GM19193 (cell line): ENCODE measurements at regions not wholly inside any gene's neighbourhood (a gene's known extent, or its start where the extent isn't known, plus 50 kb on each side); places are given as distances from the start of the nearest gene placed in this dataset.

Source experiments
- POLR2A ChIP-seq: IDR thresholded peaks from 4 replicates; pipeline ENCODE4 v1.6.1; 2011; ENCODE audit not compliant: insufficient read depth, insufficient read length; ENCODE audit errors: extremely low read depth

- TF ChIP-seq POLR2A, result no peak
These were observed 445.1 kb upstream of the ZMIZ1 start for GRCh38 chr10:78623578-78624215.

- TF ChIP-seq POLR2A, result no peak
These were observed 444.0 kb upstream of the ZMIZ1 start for GRCh38 chr10:78624791-78625190.

GRCh38 chr10:78626471-78626870 lies 442.3 kb upstream of the ZMIZ1 start:
- TF ChIP-seq POLR2A, result no peak

- no peak for TF ChIP-seq POLR2A
These were observed 441.4 kb upstream of the ZMIZ1 start for GRCh38 chr10:78627254-78627795.

GRCh38 chr10:78628976-78629375 lies 439.8 kb upstream of the ZMIZ1 start:
- no peak for TF ChIP-seq POLR2A

- no peak for TF ChIP-seq POLR2A
These were observed 439.0 kb upstream of the ZMIZ1 start for GRCh38 chr10:78629773-78630172.

- no peak for TF ChIP-seq POLR2A
These were observed 437.6 kb upstream of the ZMIZ1 start for GRCh38 chr10:78630944-78631838.

- no peak for TF ChIP-seq POLR2A
These were observed 434.4 kb upstream of the ZMIZ1 start for GRCh38 chr10:78634389-78634815.

GRCh38 chr10:78634835-78635234 lies 433.9 kb upstream of the ZMIZ1 start:
- TF ChIP-seq POLR2A, result no peak

- no peak for TF ChIP-seq POLR2A
These were observed 429.1 kb upstream of the ZMIZ1 start for GRCh38 chr10:78639629-78640028.

GRCh38 chr10:78640796-78641636 lies 427.8 kb upstream of the ZMIZ1 start:
- TF ChIP-seq POLR2A, result no peak

GRCh38 chr10:78641693-78642092 lies 427.1 kb upstream of the ZMIZ1 start:
- TF ChIP-seq POLR2A, result no peak

- no peak for TF ChIP-seq POLR2A
These were observed 426.4 kb upstream of the ZMIZ1 start for GRCh38 chr10:78642269-78642816.

- TF ChIP-seq POLR2A, result no peak
These were observed 425.3 kb upstream of the ZMIZ1 start for GRCh38 chr10:78643513-78643912.

GRCh38 chr10:78644550-78644949 lies 424.2 kb upstream of the ZMIZ1 start:
- no peak for TF ChIP-seq POLR2A
